Spinal cord (tissue), 9 donors: ENCODE measurements at regions not wholly inside any gene's neighbourhood (a gene's known extent, or its start where the extent isn't known, plus 50 kb on each side); places are given as distances from the start of the nearest gene placed in this dataset.

Experiments
- DNase-seq, 6 donors: peaks; one replicate each; pipeline versions ENCODE4 v3.0.0 to v3.0.0-alpha.2; 2013 to 2015; ENCODE audit warnings: low spot score in 6 of 6, low read depth in 4 of 6
- H3K27ac ChIP-seq: one replicate; pipeline ENCODE4 v1.5.1; 2013; ENCODE audit warnings: low read depth, low read length, control low read depth
- H3K27me3 ChIP-seq: one replicate; pipeline ENCODE4 v1.6.1; 2013; ENCODE audit warnings: low read length; ENCODE audit not compliant: control insufficient read depth, insufficient read depth
- H3K36me3 ChIP-seq: one replicate; pipeline ENCODE4 v1.6.1; 2013; ENCODE audit warnings: low read length; ENCODE audit not compliant: control insufficient read depth, insufficient read depth
- H3K4me1 ChIP-seq: one replicate; pipeline ENCODE4 v1.6.1; 2013; ENCODE audit warnings: low read length; ENCODE audit not compliant: control insufficient read depth, insufficient read depth
- H3K4me3 ChIP-seq: one replicate; pipeline ENCODE4 v1.5.1; 2013; ENCODE audit warnings: low read depth, low read length, control low read depth
- H3K9me3 ChIP-seq: one replicate; pipeline ENCODE4 v1.6.1; 2013; ENCODE audit warnings: low read length; ENCODE audit not compliant: control insufficient read depth, insufficient read depth
- WGBS: methylation state at CpG from one replicate; pipeline ENCODE4 v1.1.5; 2013; ENCODE audit warnings: missing lambda C conversion rate; ENCODE audit not compliant: insufficient coverage; 5-methylcytosine and 5-hydroxymethylcytosine counted together
- donor health status: healthy.

GRCh38 chr3:64354221-64354620 is 129.0 kb upstream of the PRICKLE2 start:
- 94% methylated on average over 5 of the region's 5 CpGs for WGBS
- no peaks in the 10 kb centered on the region for H3K27me3 ChIP-seq
- H3K9me3 ChIP-seq, result no peaks in the 10 kb centered on the region
- H3K27ac ChIP-seq, result no peak overlapping the region
- peaks cover 3% of the 10 kb centered on the region for H3K4me1 ChIP-seq
- no peak for DNase-seq
- no peak overlapping the region for H3K4me3 ChIP-seq
- no peaks in the 10 kb centered on the region for H3K36me3 ChIP-seq

GRCh38 chr3:64353226-64353625 is 128.0 kb upstream of the PRICKLE2 start:
- no CpG with 5 or more reads among the region's 6 CpGs for WGBS
- H3K27me3 ChIP-seq, result no peaks in the 10 kb centered on the region
- no peak overlapping the region for H3K4me3 ChIP-seq
- no peaks in the 10 kb centered on the region for H3K36me3 ChIP-seq
- H3K9me3 ChIP-seq, result no peaks in the 10 kb centered on the region
- H3K4me1 ChIP-seq, result peaks cover 3% of the 10 kb centered on the region
- peak in 1 of 6 donors; percentile 43 for DNase-seq
- H3K27ac ChIP-seq, result no peak overlapping the region

- WGBS, result no CpG with 5 or more reads among the region's 1 CpG
- H3K4me3 ChIP-seq, result no peak overlapping the region
- peaks cover 3% of the 10 kb centered on the region for H3K4me1 ChIP-seq
- H3K9me3 ChIP-seq, result no peaks in the 10 kb centered on the region
- H3K27me3 ChIP-seq, result no peaks in the 10 kb centered on the region
- DNase-seq, result no peak
- H3K27ac ChIP-seq, result peak overlapping the region; percentile 53
- H3K36me3 ChIP-seq, result no peaks in the 10 kb centered on the region
Observed at GRCh38 chr3:64352639-64352992, 127.3 kb upstream of the PRICKLE2 start.

GRCh38 chr3:64351713-64352638 is 126.7 kb upstream of the PRICKLE2 start:
- Histone ChIP-seq H3K9me3 (no peaks in the 10 kb centered on the region), H3K4me3 (no peak overlapping the region), H3K27ac (peak overlapping the region; percentile 53), H3K36me3 (no peaks in the 10 kb centered on the region), H3K4me1 (peaks cover 3% of the 10 kb centered on the region), H3K27me3 (no peaks in the 10 kb centered on the region)
- peak in 2 of 6 donors; percentile 56 to 79 for DNase-seq
- WGBS, result 49% methylated on average over 6 of the region's 7 CpGs

- H3K27me3 ChIP-seq, result no peaks in the 10 kb centered on the region
- no peak for DNase-seq
Observed at GRCh38 chr3:64349551-64349950, 124.3 kb upstream of the PRICKLE2 start.

GRCh38 chr3:64345371-64345770 is 120.1 kb upstream of the PRICKLE2 start:
- WGBS, result no CpG with 5 or more reads among the region's 2 CpGs
- peaks cover 8% of the 10 kb centered on the region for H3K4me1 ChIP-seq
- no peaks in the 10 kb centered on the region for H3K9me3 ChIP-seq
- no peak overlapping the region for H3K4me3 ChIP-seq
- peak in 2 of 6 donors; percentile 71 to 87 for DNase-seq
- H3K27me3 ChIP-seq, result no peaks in the 10 kb centered on the region
- no peak overlapping the region for H3K27ac ChIP-seq
- no peaks in the 10 kb centered on the region for H3K36me3 ChIP-seq

More at GRCh38 chr3:64349551-64349950, 124.3 kb upstream of the PRICKLE2 start:
- no peaks in the 10 kb centered on the region for H3K9me3 ChIP-seq
- H3K36me3 ChIP-seq, result no peaks in the 10 kb centered on the region
- H3K4me3 ChIP-seq, result no peak overlapping the region
- no CpG with 5 or more reads among the region's 6 CpGs for WGBS
- H3K4me1 ChIP-seq, result peaks cover 4% of the 10 kb centered on the region
- no peak overlapping the region for H3K27ac ChIP-seq

- WGBS, result 57% methylated on average over 4 of the region's 4 CpGs
- no peaks in the 10 kb centered on the region for H3K27me3 ChIP-seq
- H3K4me3 ChIP-seq, result no peak overlapping the region
- no peak overlapping the region for H3K27ac ChIP-seq
- H3K9me3 ChIP-seq, result no peaks in the 10 kb centered on the region
- DNase-seq, result no peak
- H3K36me3 ChIP-seq, result no peaks in the 10 kb centered on the region
- H3K4me1 ChIP-seq, result peaks cover 8% of the 10 kb centered on the region
Observed at GRCh38 chr3:64344721-64345207, 119.5 kb upstream of the PRICKLE2 start.

- Histone ChIP-seq H3K9me3 (peaks cover 2% of the 10 kb centered on the region), H3K27me3 (no peaks in the 10 kb centered on the region), H3K4me3 (no peak overlapping the region), H3K36me3 (no peaks in the 10 kb centered on the region), H3K4me1 (peaks cover 8% of the 10 kb centered on the region), H3K27ac (no peak overlapping the region)
- WGBS, result 40% methylated on average over 2 of the region's 8 CpGs
- DNase-seq, result peak in 1 of 6 donors; percentile 62
Observed at GRCh38 chr3:64343689-64344430, 118.6 kb upstream of the PRICKLE2 start.

GRCh38 chr3:64342940-64343688 is 117.8 kb upstream of the PRICKLE2 start:
- no peak overlapping the region for H3K4me3 ChIP-seq
- H3K9me3 ChIP-seq, result peaks cover 2% of the 10 kb centered on the region
- no peaks in the 10 kb centered on the region for H3K36me3 ChIP-seq
- no peaks in the 10 kb centered on the region for H3K27me3 ChIP-seq
- H3K4me1 ChIP-seq, result peaks cover 8% of the 10 kb centered on the region
- WGBS, result 82% methylated on average over 2 of the region's 6 CpGs
- H3K27ac ChIP-seq, result no peak overlapping the region
- DNase-seq, result no peak
